Right ventricle myocardium superior (tissue), 1 donor: ENCODE measurements at regions not wholly inside any gene's neighbourhood (a gene's known extent, or its start where the extent isn't known, plus 50 kb on each side); places are given as distances from the start of the nearest gene placed in this dataset.
A peak's percentile ranks its signal among the peaks of the same experiment; 100 is the strongest.
"Not testable (repeated sequence)": the region's sequence is repeated elsewhere in the genome, so short reads cannot be mapped to it uniquely, and the experiment has no call there.

Experiments
- ATAC-seq: fragments of 200-7000 bp; cut with Tn5 transposase; one replicate; pipeline ENCODE4 v1.9.1; 2020; ENCODE audit warnings: mild to moderate bottlenecking; ENCODE audit not compliant: poor library complexity
- DNase-seq: peaks from one replicate; pipeline ENCODE4 v3.0.0-alpha.2; 2020
- intact Hi-C: fragments of 100-400 bp; cut with DNase I; formaldehyde crosslinking; loops from one replicate; pipeline ENCODE4 v1.11.2; 2022
- donor health status: DM: no; HTN: yes; CAD: no; lungs with severe emphysema.

GRCh38 chr1:177426497-177426896, 255.7 kb downstream of the BRINP2 start:
- DNase-seq (no peak), ATAC-seq (no peak)
- intact Hi-C loops = no loop called here

- DNase-seq (no peak), ATAC-seq (no peak)
- intact Hi-C loops = no loop called here
Measured at GRCh38 chr1:177425199-177425598, 254.4 kb downstream of the BRINP2 start.

GRCh38 chr1:177424744-177425143, 254.0 kb downstream of the BRINP2 start:
- no peak for DNase-seq
- ATAC-seq = no peak
- intact Hi-C loops = no loop called here

- intact Hi-C loops = no loop called here
- DNase-seq = no peak
- no peak for ATAC-seq
Measured at GRCh38 chr1:177423090-177423489, 252.3 kb downstream of the BRINP2 start.

DNA sequence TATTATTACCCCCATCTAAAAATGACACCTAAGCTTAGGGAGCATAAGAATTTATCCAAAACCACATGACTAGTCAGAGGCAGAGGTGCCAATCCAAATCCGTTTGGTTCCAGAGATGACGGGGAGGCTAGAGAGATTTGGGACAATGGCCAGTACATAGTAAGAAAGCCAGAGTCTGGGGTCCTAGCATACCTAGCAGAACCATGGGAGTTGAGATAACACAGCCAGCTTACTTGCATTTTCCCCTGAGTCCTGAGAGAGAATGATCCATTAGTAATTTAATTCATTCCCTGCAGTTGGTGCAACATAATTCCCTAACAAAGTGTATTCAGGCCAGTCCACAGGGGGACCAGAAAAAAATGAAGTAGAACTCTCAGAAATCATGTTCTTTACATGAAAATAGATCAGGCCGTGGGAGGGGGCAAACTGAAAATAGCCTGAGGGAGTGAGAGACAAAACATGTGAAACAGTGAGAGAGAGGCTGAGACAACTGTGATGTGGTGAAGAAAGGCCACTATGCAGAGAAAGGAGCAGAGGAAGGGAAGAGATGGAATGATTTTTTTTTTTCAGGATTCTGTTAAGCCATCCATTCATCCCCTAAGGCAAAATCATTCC, 243.3 kb downstream of the BRINP2 start:
- ATAC-seq (no peak), DNase-seq (no peak)
- intact Hi-C loops = no loop called here

DNA sequence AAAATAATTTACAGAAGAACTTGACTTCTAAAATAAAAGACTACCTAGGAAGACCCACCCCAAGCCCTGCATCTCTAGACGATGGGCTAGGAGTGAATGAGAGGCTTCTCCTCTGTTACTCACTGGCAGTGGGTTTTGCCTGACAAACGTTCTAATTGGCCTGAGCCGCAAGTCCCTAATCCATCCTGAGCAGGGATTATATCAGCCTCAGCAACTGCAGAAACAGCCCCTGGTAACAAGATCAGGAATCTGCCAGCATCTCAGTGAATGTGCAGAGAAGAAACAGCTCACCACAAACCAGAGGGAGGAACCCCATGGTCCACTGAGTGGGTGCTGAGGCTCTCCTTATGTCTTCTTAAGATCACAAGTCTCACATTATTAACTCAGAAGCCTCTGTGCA, 240.6 kb downstream of the BRINP2 start:
- ATAC-seq = no peak
- intact Hi-C loops = no loop called here

GRCh38 chr1:177410179-177410766, 239.5 kb downstream of the BRINP2 start:
- no peak for ATAC-seq
- DNase-seq = no peak
- intact Hi-C loops = no loop called here

More for the DNA sequence above, 240.6 kb downstream of the BRINP2 start:
- no peak for DNase-seq

GRCh38 chr1:177406323-177406722, 235.6 kb downstream of the BRINP2 start:
- DNase-seq, ATAC-seq, intact Hi-C loops: not testable (repeated sequence)

GRCh38 chr1:177392336-177392735, 221.6 kb downstream of the BRINP2 start:
- intact Hi-C loops = no loop called here
- ATAC-seq (no peak), DNase-seq (no peak)

DNA sequence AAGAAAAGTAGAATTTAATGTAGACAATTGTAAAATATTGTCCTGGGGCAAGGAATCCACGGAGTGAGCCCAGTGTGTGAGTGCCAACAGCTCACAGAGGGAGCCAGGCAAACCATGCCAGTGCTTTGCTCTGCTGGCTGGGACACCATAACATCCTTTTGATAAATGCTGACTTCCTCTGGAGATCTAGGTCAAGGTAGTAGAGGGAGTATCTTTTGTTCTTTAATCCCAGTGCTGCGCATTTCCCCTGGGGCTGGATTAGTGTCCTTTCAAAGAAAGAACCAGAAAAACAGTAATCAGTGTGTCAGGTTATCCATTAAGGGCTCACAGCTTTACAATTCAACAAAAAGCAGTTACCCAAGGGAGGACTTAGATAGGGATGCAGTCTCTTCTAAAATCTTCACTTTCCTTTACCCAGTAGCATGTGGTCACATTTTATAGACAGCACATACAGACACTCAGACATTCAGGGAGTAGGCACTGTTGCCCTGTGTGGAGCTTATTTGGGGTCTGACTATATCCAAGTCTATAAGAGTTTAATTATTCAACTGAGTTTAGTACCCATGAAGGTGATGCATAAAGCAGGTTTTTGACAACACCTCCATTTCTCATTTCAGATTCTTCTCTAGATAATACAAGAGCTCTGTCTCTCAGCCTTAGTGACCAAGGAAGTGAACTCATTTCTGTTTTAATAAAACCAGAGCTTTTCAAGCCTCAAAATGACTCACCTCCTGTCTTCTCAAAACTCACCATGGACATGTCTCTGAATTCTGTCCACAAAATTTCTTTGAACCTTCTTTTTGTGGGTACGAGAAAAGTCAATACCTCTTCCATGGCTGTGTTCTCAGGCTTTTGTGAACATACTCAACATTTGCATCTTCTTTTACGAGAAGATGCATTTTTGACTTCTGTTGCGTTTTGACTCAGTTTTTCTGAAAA, 215.3 kb downstream of the BRINP2 start:
- no peak for DNase-seq
- no peak for ATAC-seq
- intact Hi-C loops = no loop called here

- ATAC-seq = no peak
- no peak for DNase-seq
- intact Hi-C loops = no loop called here
Measured at GRCh38 chr1:177384461-177384860, 213.7 kb downstream of the BRINP2 start.

DNA sequence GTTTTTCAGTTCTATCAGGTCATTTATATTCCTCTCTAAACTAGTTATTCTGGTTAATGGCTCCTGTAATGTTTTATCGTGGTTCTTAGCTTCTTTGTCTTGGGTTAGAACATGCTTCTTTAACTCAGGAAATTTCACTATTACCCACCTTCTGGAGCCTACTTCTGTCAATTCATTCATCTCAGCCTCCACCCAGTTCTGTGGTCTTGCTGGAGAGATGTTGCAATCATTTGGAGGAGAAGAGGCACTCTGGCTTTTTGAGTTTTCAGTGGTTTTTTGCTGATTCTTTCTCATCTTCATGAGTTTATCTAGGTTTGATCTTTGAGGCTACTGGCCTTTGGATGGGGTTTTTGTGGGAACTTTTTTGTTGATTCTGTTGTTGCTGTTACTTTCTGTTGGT, 213.0 kb downstream of the BRINP2 start:
- ATAC-seq = no peak
- DNase-seq = no peak
- intact Hi-C loops = no loop called here

DNA sequence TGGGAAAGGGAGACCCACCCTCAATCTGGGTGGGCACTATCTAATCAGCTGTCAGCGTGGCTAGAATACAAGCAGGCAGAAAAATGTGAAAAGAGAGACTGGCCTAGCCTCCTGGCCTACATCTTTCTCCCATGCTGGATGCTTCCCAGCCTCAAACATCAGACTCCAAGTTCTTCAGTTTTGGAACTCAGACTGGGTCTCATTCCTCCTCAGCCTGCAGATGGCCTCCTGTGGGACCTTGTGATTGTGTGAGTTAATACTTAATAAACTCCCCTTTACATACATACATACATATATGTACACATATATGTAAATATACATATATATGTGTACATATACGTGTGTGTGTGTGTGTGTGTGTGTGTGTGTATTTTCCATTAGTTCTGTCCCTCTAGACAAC, 207.1 kb downstream of the BRINP2 start:
- ATAC-seq = no peak
- intact Hi-C loops = no loop called here
- no peak for DNase-seq

DNA sequence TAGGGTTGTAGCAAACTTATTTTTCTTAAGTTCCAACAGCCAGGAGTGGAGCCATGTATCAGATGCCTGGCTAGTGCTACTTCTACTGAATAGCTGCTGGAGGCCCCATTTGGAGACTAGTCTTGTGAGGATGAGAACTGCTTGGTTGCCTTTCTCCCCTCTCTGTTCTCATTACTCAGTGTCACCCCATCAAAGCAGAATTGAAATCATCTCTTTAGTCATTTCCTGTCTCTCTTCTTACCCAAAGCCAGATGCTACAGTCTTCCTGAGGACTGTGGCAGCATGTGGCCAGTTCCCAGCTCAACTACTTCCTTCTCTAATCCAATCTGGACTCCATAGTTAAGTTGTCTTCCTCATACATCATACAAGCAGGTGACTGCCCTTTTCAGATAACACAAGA, 197.5 kb downstream of the BRINP2 start:
- ATAC-seq = no peak
- DNase-seq = no peak
- intact Hi-C loops = no loop called here

GRCh38 chr1:177366091-177366490, 195.3 kb downstream of the BRINP2 start:
- intact Hi-C loops = no loop called here
- DNase-seq (no peak), ATAC-seq (no peak)

- ATAC-seq (no peak), DNase-seq (no peak)
- intact Hi-C loops = no loop called here
Measured at GRCh38 chr1:177360791-177361190, 190.0 kb downstream of the BRINP2 start.

DNA sequence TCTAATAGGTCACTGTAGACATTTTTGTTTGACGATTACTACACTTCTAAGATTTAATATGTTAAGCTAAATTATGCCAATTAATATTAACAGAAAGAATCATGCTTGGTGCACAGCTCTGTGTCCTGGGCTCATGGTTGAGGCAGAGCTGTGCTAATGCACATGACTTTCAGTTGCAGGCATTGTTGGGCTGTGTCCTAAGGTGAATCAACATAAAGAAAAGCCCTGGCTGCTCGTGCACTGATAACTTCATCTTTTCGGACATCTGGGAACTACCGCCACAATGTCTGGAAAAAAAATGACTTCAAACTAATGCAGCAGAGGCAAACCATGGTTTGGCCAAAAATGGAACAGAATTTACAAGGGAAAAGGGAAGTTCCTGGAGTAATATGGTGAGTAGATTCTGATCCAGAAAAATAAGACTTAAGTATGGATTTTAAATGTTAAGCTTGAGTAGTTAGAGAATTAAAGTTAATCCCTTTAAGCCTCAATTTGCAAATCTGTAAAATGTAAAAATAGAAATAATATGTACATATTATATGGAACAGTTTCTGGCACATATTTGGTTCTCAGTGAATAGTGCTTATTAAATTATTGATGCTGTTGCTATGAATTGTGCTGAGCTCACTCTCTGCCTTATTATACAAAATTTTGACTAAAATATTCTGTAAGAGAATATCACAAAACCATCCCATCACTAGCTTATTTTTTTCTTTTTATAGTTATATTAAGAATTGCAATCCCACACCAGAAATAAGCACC, 186.1 kb downstream of the BRINP2 start:
- intact Hi-C loops = no loop called here
- DNase-seq = no peak
- ATAC-seq = no peak

DNA sequence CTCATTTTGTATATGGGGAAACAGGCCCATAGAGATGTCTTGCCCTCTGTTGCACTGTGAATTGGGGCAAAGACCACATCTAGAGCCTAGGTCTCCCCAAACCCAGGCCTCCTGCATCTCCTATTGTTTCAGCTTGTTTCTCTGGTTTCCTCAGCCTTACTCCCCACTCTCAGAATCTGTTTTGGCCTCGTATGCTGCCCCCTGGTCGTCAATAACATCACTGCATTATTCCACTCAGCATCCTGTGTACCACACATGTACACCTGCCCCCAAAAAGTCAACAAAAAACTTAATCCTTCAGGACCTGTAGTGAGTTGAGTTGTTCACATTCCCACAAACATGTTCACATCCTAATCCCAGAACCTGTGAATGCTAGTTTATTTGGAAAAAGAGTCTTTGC, 184.8 kb downstream of the BRINP2 start:
- DNase-seq (no peak), ATAC-seq (peak; percentile 55)
- intact Hi-C loops = no loop called here

- DNase-seq (no peak), ATAC-seq (no peak)
- intact Hi-C loops = no loop called here
Measured at GRCh38 chr1:177354247-177354646, 183.5 kb downstream of the BRINP2 start.
